ENCODE measurements at regions not wholly inside any gene's neighbourhood (a gene's known extent, or its start where the extent isn't known, plus 50 kb on each side); places are given as distances from the start of the nearest gene placed in this dataset.

DNA sequence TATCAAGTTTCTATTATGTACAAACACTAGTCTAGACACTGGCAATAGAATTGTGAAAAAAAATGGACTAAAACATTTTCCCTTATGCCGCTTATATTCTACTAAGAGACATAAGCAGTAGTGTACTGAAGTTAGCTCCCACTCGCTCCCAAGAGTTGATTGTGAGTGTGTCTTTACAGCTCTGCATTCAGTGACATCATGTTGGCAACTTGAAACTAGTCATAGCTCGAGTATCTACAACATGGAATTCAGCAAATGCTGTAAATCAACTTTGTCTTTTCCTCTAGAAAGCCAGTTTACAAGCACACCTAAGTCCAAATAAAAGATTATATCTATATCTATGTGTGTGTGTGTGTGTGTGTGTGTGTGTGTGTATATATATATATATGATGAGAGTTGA is 58.8 kb upstream of the MAGI2 start:
- TF ChIP-seq, protein P1, sequence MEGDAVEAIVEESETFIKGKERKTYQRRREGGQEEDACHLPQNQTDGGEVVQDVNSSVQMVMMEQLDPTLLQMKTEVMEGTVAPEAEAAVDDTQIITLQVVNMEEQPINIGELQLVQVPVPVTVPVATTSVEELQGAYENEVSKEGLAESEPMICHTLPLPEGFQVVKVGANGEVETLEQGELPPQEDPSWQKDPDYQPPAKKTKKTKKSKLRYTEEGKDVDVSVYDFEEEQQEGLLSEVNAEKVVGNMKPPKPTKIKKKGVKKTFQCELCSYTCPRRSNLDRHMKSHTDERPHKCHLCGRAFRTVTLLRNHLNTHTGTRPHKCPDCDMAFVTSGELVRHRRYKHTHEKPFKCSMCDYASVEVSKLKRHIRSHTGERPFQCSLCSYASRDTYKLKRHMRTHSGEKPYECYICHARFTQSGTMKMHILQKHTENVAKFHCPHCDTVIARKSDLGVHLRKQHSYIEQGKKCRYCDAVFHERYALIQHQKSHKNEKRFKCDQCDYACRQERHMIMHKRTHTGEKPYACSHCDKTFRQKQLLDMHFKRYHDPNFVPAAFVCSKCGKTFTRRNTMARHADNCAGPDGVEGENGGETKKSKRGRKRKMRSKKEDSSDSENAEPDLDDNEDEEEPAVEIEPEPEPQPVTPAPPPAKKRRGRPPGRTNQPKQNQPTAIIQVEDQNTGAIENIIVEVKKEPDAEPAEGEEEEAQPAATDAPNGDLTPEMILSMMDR (IDR thresholded peaks at IDR 0.05 in 2 of 3, conservative IDR thresholded peaks at IDR 0.05 in 1 of 3; ENCODE audit: control insufficient read depth in 2 of 3, extremely low read depth in 1 of 3, insufficient read depth in 1 of 3, low read depth in 3 of 3, low read length in 3 of 3): no peak
- no peak for TF ChIP-seq POLR2AphosphoS5 (IDR thresholded peaks at IDR 0.05; ENCODE audit: low read length)
- TF ChIP-seq HDGF (IDR thresholded peaks at IDR 0.05): no peak
- TF ChIP-seq, protein P2, sequence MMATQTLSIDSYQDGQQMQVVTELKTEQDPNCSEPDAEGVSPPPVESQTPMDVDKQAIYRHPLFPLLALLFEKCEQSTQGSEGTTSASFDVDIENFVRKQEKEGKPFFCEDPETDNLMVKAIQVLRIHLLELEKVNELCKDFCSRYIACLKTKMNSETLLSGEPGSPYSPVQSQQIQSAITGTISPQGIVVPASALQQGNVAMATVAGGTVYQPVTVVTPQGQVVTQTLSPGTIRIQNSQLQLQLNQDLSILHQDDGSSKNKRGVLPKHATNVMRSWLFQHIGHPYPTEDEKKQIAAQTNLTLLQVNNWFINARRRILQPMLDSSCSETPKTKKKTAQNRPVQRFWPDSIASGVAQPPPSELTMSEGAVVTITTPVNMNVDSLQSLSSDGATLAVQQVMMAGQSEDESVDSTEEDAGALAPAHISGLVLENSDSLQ (IDR thresholded peaks at IDR 0.05): no peak
- TF ChIP-seq, protein P3, sequence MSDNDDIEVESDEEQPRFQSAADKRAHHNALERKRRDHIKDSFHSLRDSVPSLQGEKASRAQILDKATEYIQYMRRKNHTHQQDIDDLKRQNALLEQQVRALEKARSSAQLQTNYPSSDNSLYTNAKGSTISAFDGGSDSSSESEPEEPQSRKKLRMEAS (IDR thresholded peaks at IDR 0.05; ENCODE audit: low read depth, low read length): no peak
- no peak for TF ChIP-seq MYB (IDR thresholded peaks at IDR 0.05; ENCODE audit: borderline replicate concordance, low read depth, low read length)
- TF ChIP-seq, protein P4, sequence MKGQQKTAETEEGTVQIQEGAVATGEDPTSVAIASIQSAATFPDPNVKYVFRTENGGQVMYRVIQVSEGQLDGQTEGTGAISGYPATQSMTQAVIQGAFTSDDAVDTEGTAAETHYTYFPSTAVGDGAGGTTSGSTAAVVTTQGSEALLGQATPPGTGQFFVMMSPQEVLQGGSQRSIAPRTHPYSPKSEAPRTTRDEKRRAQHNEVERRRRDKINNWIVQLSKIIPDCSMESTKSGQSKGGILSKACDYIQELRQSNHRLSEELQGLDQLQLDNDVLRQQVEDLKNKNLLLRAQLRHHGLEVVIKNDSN (IDR thresholded peaks at IDR 0.05; ENCODE audit: borderline replicate concordance, extremely low read length, insufficient read depth, low read depth, low read length): no peak
- no peak for TF ChIP-seq TAF1 (IDR thresholded peaks at IDR 0.05; ENCODE audit: borderline replicate concordance, low read depth, low read length)
- no peak for TF ChIP-seq STAT3 (IDR thresholded peaks at IDR 0.05; ENCODE audit: low read depth, low read length)
- TF ChIP-seq RCOR1 (conservative IDR thresholded peaks at IDR 0.05; ENCODE audit: low read depth, low read length): no peak
- no peak for TF ChIP-seq NFIC (IDR thresholded peaks at IDR 0.05; ENCODE audit: low read depth, low read length)
- TF ChIP-seq NFYB (IDR thresholded peaks at IDR 0.05; ENCODE audit: insufficient read depth, low read depth, low read length): no peak
- TF ChIP-seq SPI1 (IDR thresholded peaks at IDR 0.05; ENCODE audit: borderline replicate concordance, insufficient read depth, low read depth, low read length): no peak
- TF ChIP-seq, protein P5, sequence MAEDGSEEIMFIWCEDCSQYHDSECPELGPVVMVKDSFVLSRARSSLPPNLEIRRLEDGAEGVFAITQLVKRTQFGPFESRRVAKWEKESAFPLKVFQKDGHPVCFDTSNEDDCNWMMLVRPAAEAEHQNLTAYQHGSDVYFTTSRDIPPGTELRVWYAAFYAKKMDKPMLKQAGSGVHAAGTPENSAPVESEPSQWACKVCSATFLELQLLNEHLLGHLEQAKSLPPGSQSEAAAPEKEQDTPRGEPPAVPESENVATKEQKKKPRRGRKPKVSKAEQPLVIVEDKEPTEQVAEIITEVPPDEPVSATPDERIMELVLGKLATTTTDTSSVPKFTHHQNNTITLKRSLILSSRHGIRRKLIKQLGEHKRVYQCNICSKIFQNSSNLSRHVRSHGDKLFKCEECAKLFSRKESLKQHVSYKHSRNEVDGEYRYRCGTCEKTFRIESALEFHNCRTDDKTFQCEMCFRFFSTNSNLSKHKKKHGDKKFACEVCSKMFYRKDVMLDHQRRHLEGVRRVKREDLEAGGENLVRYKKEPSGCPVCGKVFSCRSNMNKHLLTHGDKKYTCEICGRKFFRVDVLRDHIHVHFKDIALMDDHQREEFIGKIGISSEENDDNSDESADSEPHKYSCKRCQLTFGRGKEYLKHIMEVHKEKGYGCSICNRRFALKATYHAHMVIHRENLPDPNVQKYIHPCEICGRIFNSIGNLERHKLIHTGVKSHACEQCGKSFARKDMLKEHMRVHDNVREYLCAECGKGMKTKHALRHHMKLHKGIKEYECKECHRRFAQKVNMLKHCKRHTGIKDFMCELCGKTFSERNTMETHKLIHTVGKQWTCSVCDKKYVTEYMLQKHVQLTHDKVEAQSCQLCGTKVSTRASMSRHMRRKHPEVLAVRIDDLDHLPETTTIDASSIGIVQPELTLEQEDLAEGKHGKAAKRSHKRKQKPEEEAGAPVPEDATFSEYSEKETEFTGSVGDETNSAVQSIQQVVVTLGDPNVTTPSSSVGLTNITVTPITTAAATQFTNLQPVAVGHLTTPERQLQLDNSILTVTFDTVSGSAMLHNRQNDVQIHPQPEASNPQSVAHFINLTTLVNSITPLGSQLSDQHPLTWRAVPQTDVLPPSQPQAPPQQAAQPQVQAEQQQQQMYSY (CRISPR knock-in tag; IDR thresholded peaks at IDR 0.05): no peak
